ENCODE measurements at regions not wholly inside any gene's neighbourhood (a gene's known extent, or its start where the extent isn't known, plus 50 kb on each side); places are given as distances from the start of the nearest gene placed in this dataset.

DNA sequence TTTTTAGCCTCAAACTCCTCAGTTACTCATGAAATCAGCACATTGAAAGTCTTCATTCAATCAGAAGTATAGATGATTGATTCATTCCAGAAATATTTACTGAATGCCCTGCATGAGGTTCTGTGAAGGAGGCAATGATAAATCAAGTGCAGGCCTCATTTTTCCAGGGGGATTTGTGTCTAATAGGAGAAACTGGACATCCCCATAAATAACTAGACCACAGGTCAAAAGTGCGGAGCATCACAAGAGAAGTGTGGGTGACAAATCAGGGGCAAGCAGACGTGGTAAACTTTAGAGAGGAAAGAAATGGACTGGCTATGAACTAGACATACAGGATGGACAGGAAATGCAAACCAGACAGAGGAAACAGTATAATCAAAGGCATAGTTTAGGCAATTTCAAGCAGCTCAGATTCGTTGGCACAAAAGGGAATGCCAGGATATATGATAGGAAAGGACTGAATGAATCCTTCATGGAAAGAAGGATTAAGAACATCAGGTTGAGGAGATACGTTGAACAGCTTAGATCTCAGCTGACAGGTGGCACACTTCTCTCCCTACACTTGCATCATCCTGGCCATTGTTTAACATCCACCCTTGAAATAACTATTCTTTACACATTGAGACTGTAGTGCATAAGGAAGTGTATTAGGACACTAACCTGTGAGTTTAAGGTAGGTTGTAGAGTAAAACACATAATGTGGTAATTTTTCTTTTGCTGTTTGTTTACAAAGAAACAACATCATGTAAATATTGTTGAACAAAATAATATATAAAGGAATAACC lies 69.6 kb upstream of the RASGEF1B start:
- no peaks in the 10 kb centered on the region for H3K27me3 ChIP-seq (ENCODE audit: control insufficient read depth in 3 of 3, insufficient read depth in 3 of 3, low read length in 2 of 3)
- H3K4me1 ChIP-seq (ENCODE audit: control insufficient read depth in 5 of 5, insufficient read depth in 5 of 5, low read length in 5 of 5) = no peaks in the 10 kb centered on the region
- DNase-seq (no peak), ATAC-seq (ENCODE audit: insufficient read depth, low FRiP score) (no peak)
- H3K36me3 ChIP-seq (ENCODE audit: control insufficient read depth in 4 of 4, insufficient read depth in 4 of 4, low read length in 4 of 4) = no peaks in the 10 kb centered on the region
- 54 to 68% methylated on average over 4 of the region's 4 CpGs for WGBS, 2 donors
- no peak overlapping the region for H3K27ac ChIP-seq (ENCODE audit: low read depth in 1 of 2, low read length in 1 of 2)
- H3K4me3 ChIP-seq = no peak overlapping the region
- H3K9ac ChIP-seq (ENCODE audit: insufficient read depth in 1 of 2, low read length in 2 of 2) = no peak overlapping the region
- TF ChIP-seq, protein P1, sequence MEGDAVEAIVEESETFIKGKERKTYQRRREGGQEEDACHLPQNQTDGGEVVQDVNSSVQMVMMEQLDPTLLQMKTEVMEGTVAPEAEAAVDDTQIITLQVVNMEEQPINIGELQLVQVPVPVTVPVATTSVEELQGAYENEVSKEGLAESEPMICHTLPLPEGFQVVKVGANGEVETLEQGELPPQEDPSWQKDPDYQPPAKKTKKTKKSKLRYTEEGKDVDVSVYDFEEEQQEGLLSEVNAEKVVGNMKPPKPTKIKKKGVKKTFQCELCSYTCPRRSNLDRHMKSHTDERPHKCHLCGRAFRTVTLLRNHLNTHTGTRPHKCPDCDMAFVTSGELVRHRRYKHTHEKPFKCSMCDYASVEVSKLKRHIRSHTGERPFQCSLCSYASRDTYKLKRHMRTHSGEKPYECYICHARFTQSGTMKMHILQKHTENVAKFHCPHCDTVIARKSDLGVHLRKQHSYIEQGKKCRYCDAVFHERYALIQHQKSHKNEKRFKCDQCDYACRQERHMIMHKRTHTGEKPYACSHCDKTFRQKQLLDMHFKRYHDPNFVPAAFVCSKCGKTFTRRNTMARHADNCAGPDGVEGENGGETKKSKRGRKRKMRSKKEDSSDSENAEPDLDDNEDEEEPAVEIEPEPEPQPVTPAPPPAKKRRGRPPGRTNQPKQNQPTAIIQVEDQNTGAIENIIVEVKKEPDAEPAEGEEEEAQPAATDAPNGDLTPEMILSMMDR (IDR thresholded peaks at IDR 0.05; ENCODE audit: control extremely low read depth, extremely low read depth) = no peak
- no peaks in the 10 kb centered on the region for H3K9me3 ChIP-seq (ENCODE audit: control insufficient read depth in 4 of 4, insufficient read depth in 3 of 4, low read length in 3 of 4)

DNA sequence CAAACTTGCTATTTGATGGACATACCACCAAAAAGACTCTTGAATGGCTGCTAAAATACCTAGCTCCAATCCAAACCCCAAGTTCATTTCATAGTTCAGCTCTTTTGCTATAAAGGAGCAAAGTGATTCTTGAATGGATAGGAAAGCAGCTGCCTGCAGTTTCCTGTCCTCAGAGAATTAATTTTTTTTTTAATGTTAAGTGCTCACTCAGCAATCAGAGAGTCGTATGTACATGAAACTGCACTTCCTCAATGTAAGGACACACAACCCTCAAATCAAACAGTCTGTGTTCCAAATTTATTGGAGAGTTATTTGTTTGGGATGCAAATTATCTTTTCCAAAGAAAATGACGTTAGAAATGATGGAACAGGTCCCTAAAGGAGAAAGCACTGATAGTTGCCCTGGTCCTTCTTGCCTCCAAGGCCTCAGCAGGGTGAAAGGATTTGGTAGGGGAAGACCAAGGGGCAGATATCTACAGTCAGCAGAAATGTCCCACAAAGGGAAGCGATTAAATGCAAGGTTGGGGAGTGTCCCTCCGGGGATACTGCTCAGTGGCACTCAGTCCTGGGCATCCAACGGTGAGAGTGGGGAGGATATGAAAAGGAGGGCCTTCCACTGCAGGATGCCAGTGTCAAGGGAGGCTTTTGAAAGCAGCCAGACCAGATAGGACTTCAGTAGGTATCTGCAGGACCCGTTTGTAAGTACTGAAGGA lies 67.2 kb upstream of the RASGEF1B start:
- TF ChIP-seq, protein P1 (IDR thresholded peaks at IDR 0.05; ENCODE audit: control extremely low read depth, extremely low read depth) = no peak
- H3K4me3 ChIP-seq = no peak overlapping the region
- H3K36me3 ChIP-seq (ENCODE audit: control insufficient read depth in 4 of 4, insufficient read depth in 4 of 4, low read length in 4 of 4) = no peaks in the 10 kb centered on the region
- no peaks in the 10 kb centered on the region for H3K4me1 ChIP-seq (ENCODE audit: control insufficient read depth in 5 of 5, insufficient read depth in 5 of 5, low read length in 5 of 5)
- DNase-seq (no peak), ATAC-seq (ENCODE audit: insufficient read depth, low FRiP score) (no peak)
- no peaks in the 10 kb centered on the region for H3K27me3 ChIP-seq (ENCODE audit: control insufficient read depth in 3 of 3, insufficient read depth in 3 of 3, low read length in 2 of 3)
- no peaks in the 10 kb centered on the region for H3K9me3 ChIP-seq (ENCODE audit: control insufficient read depth in 4 of 4, insufficient read depth in 3 of 4, low read length in 3 of 4)
- no peak overlapping the region for H3K27ac ChIP-seq (ENCODE audit: low read depth in 1 of 2, low read length in 1 of 2)
- 52 to 66% methylated on average over 6 of the region's 6 CpGs for WGBS, 2 donors
- no peak overlapping the region for H3K9ac ChIP-seq (ENCODE audit: insufficient read depth in 1 of 2, low read length in 2 of 2)

DNA sequence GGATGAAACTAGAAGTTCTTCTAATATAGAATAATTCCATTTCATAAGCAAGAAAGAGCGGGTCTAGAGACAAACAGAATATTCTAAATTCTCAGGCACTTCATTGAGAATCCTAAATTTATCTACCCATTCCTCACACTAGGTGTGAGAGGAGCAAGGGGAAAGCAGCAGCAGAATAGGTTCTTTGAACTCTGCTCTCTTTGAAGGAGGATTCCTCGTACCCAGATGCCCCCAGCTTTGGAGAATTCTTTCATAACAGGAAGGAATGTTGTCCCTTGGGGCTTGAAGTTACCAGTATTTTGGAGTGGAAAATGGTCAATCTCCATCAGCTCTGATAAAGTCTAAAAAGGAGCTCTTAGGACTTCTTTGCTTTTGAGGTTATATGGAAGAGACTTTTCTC lies 59.7 kb upstream of the RASGEF1B start:
- TF ChIP-seq, protein P1 (IDR thresholded peaks at IDR 0.05; ENCODE audit: control extremely low read depth, extremely low read depth) = no peak
- H3K4me1 ChIP-seq (ENCODE audit: control insufficient read depth in 5 of 5, insufficient read depth in 5 of 5, low read length in 5 of 5) = peaks cover 0 to 10% (median 0%) of the 10 kb centered on the region in 5 donors
- H3K27ac ChIP-seq (ENCODE audit: low read depth in 1 of 2, low read length in 1 of 2) = no peak overlapping the region
- ATAC-seq (ENCODE audit: insufficient read depth, low FRiP score) (no peak), DNase-seq (no peak)
- peaks cover 0 to 10% (median 1%) of the 10 kb centered on the region in 4 donors for H3K9me3 ChIP-seq (ENCODE audit: control insufficient read depth in 4 of 4, insufficient read depth in 3 of 4, low read length in 3 of 4)
- H3K9ac ChIP-seq (ENCODE audit: insufficient read depth in 1 of 2, low read length in 2 of 2) = no peak overlapping the region
- no peak overlapping the region for H3K4me3 ChIP-seq
- H3K36me3 ChIP-seq (ENCODE audit: control insufficient read depth in 4 of 4, insufficient read depth in 4 of 4, low read length in 4 of 4) = no peaks in the 10 kb centered on the region
- WGBS, 2 donors = 42 to 89% methylated on average over 2 of the region's 2 CpGs
- no peaks in the 10 kb centered on the region for H3K27me3 ChIP-seq (ENCODE audit: control insufficient read depth in 3 of 3, insufficient read depth in 3 of 3, low read length in 2 of 3)
